ENCODE measurements at regions not wholly inside any gene's neighbourhood (a gene's known extent, or its start where the extent isn't known, plus 50 kb on each side); places are given as distances from the start of the nearest gene placed in this dataset.

- H3K36me3 ChIP-seq (ENCODE audit: control insufficient read depth, insufficient read depth, low read length): no peaks in the 10 kb centered on the region
- FAIRE-seq: no peak
- no peak for TF ChIP-seq CTCF (IDR thresholded peaks at IDR 0.05; ENCODE audit: insufficient read depth, low read length, severe bottlenecking)
- DNase-seq (ENCODE audit: low read depth): no peak
- H3K27me3 ChIP-seq (ENCODE audit: control insufficient read depth, insufficient read depth, low read length): no peaks in the 10 kb centered on the region
- H3K4me3 ChIP-seq (ENCODE audit: low read depth, low read length): no peak overlapping the region
These were observed 228.0 kb upstream of the CFAP20DC start for GRCh38 chr3:59277816-59278215.

DNA sequence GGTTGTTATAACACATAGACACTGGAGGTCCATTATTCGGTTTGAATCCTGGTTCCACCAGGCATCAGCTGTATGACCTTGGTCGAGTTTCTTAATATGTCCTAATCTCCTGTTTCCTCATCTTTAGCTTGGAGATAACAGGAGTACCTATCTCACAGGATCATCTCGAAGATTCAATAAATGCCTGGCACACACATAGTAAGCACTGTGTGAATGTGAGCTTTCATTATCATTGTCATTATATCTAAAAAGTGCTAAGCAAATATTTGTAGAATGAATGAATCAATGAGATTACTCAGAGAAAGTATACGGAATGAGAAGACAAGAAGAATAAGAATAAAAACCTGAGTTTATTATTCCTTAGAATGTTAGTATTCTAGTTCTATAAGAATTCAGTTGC is 227.4 kb upstream of the CFAP20DC start:
- TF ChIP-seq CTCF (IDR thresholded peaks at IDR 0.05; ENCODE audit: insufficient read depth, low read length, severe bottlenecking): no peak
- no peak overlapping the region for H3K4me3 ChIP-seq (ENCODE audit: low read depth, low read length)
- peak; percentile 42 for DNase-seq (ENCODE audit: low read depth)
- no peaks in the 10 kb centered on the region for H3K36me3 ChIP-seq (ENCODE audit: control insufficient read depth, insufficient read depth, low read length)
- FAIRE-seq: no peak
- no peaks in the 10 kb centered on the region for H3K27me3 ChIP-seq (ENCODE audit: control insufficient read depth, insufficient read depth, low read length)

GRCh38 chr3:59273976-59274375 is 224.2 kb upstream of the CFAP20DC start:
- DNase-seq (ENCODE audit: low read depth) (peak; percentile 71), FAIRE-seq (no peak)
- no peaks in the 10 kb centered on the region for H3K27me3 ChIP-seq (ENCODE audit: control insufficient read depth, insufficient read depth, low read length)
- no peak overlapping the region for H3K4me3 ChIP-seq (ENCODE audit: low read depth, low read length)
- H3K36me3 ChIP-seq (ENCODE audit: control insufficient read depth, insufficient read depth, low read length): no peaks in the 10 kb centered on the region
- no peak for TF ChIP-seq CTCF (IDR thresholded peaks at IDR 0.05; ENCODE audit: insufficient read depth, low read length, severe bottlenecking)

DNA sequence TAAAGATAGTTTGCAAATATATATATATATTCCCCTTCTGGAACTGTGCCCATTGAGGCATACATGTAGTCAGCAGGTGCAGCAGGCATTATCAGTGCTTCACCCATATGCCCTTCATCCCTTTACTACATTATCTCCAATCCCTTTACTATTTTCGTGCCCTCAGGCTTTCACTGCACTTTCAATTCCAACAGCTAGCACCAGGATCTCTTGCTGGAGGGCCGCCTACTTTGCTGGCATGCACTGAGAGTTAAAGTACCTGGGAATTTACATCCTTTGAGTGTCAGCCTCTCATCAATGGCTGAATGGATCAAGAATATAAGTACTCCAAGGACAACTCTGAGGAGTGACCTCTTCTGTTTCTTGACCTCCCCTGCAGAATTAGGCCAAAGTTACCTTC is 222.1 kb upstream of the CFAP20DC start:
- no peak for TF ChIP-seq CTCF (IDR thresholded peaks at IDR 0.05; ENCODE audit: insufficient read depth, low read length, severe bottlenecking)
- no peaks in the 10 kb centered on the region for H3K27me3 ChIP-seq (ENCODE audit: control insufficient read depth, insufficient read depth, low read length)
- H3K36me3 ChIP-seq (ENCODE audit: control insufficient read depth, insufficient read depth, low read length): no peaks in the 10 kb centered on the region
- DNase-seq (ENCODE audit: low read depth) (no peak), FAIRE-seq (no peak)
- no peak overlapping the region for H3K4me3 ChIP-seq (ENCODE audit: low read depth, low read length)

GRCh38 chr3:59270921-59271320 is 221.1 kb upstream of the CFAP20DC start:
- TF ChIP-seq CTCF (IDR thresholded peaks at IDR 0.05; ENCODE audit: insufficient read depth, low read length, severe bottlenecking): no peak
- H3K4me3 ChIP-seq (ENCODE audit: low read depth, low read length): no peak overlapping the region
- no peaks in the 10 kb centered on the region for H3K36me3 ChIP-seq (ENCODE audit: control insufficient read depth, insufficient read depth, low read length)
- FAIRE-seq (no peak), DNase-seq (ENCODE audit: low read depth) (no peak)
- H3K27me3 ChIP-seq (ENCODE audit: control insufficient read depth, insufficient read depth, low read length): no peaks in the 10 kb centered on the region

DNA sequence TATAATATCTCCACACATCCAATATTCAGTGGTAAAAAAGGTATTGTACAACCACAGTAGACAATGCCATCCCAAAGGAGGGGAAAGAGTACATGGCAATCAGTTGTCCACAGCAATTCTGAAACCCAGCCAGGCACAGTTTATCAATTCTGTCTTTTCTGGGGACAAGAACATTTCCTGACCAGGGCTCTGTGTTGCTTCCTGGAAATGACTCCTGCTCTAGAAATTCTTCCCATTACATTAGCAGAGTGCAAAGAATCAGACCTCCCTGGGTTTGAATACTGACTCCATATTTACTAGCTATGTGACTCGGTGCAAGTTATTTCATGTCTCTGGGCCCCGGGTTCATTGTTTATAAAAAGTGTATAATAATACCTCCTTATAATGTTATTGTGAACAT is 220.4 kb upstream of the CFAP20DC start:
- no peak for DNase-seq (ENCODE audit: low read depth)

More for the DNA sequence above, 220.4 kb upstream of the CFAP20DC start:
- no peaks in the 10 kb centered on the region for H3K27me3 ChIP-seq (ENCODE audit: control insufficient read depth, insufficient read depth, low read length)
- TF ChIP-seq CTCF (IDR thresholded peaks at IDR 0.05; ENCODE audit: insufficient read depth, low read length, severe bottlenecking): no peak
- H3K4me3 ChIP-seq (ENCODE audit: low read depth, low read length): no peak overlapping the region
- H3K36me3 ChIP-seq (ENCODE audit: control insufficient read depth, insufficient read depth, low read length): no peaks in the 10 kb centered on the region
- FAIRE-seq: no peak
